ENCODE measurements at regions not wholly inside any gene's neighbourhood (a gene's known extent, or its start where the extent isn't known, plus 50 kb on each side); places are given as distances from the start of the nearest gene placed in this dataset.

- TF ChIP-seq POLR2AphosphoS5 (IDR thresholded peaks at IDR 0.05) (no peak), CTCF (IDR thresholded peaks at IDR 0.05) (no peak), POLR2A (IDR thresholded peaks at IDR 0.05) (no peak)
Measured at GRCh38 chr20:40849456-40849855, 160.4 kb upstream of the MAFB start.
